ENCODE measurements at regions not wholly inside any gene's neighbourhood (a gene's known extent, or its start where the extent isn't known, plus 50 kb on each side); places are given as distances from the start of the nearest gene placed in this dataset.
"Not testable (repeated sequence)": the region's sequence is repeated elsewhere in the genome, so short reads cannot be mapped to it uniquely, and the experiment has no call there.

GRCh38 chr13:63444225-63444624, 2028.6 kb upstream of the PCDH20 start:
- H3K4me3 ChIP-seq (ENCODE audit: low read length); DNase-seq (ENCODE audit: low read depth, low spot score): not testable (repeated sequence)

GRCh38 chr13:63438951-63439350, 2023.3 kb upstream of the PCDH20 start:
- no peak overlapping the region for H3K4me3 ChIP-seq (ENCODE audit: low read length)
- DNase-seq (ENCODE audit: low read depth, low spot score): no peak

GRCh38 chr13:63436325-63436668, 2020.6 kb upstream of the PCDH20 start:
- no peak overlapping the region for H3K4me3 ChIP-seq (ENCODE audit: low read length)
- no peak for DNase-seq (ENCODE audit: low read depth, low spot score)

GRCh38 chr13:63435667-63436324, 2020.1 kb upstream of the PCDH20 start:
- DNase-seq (ENCODE audit: low read depth, low spot score): no peak
- no peak overlapping the region for H3K4me3 ChIP-seq (ENCODE audit: low read length)

- H3K4me3 ChIP-seq (ENCODE audit: low read length): no peak overlapping the region
- DNase-seq (ENCODE audit: low read depth, low spot score): no peak
These were observed 2018.0 kb upstream of the PCDH20 start for GRCh38 chr13:63433546-63434150.

- H3K4me3 ChIP-seq (ENCODE audit: low read length): no peak overlapping the region
- no peak for DNase-seq (ENCODE audit: low read depth, low spot score)
These were observed 2011.5 kb upstream of the PCDH20 start for GRCh38 chr13:63427170-63427569.

- DNase-seq (ENCODE audit: low read depth, low spot score): no peak
- no peak overlapping the region for H3K4me3 ChIP-seq (ENCODE audit: low read length)
These were observed 2009.5 kb upstream of the PCDH20 start for GRCh38 chr13:63425131-63425530.

GRCh38 chr13:63421123-63421522, 2005.5 kb upstream of the PCDH20 start:
- H3K4me3 ChIP-seq (ENCODE audit: low read length): no peak overlapping the region
- no peak for DNase-seq (ENCODE audit: low read depth, low spot score)

- no peak overlapping the region for H3K4me3 ChIP-seq (ENCODE audit: low read length)
- DNase-seq (ENCODE audit: low read depth, low spot score): no peak
These were observed 2005.0 kb upstream of the PCDH20 start for GRCh38 chr13:63420685-63421084.

- H3K4me3 ChIP-seq (ENCODE audit: low read length): no peak overlapping the region
- no peak for DNase-seq (ENCODE audit: low read depth, low spot score)
These were observed 1998.6 kb upstream of the PCDH20 start for GRCh38 chr13:63414247-63414646.

- DNase-seq (ENCODE audit: low read depth, low spot score): no peak
- no peak overlapping the region for H3K4me3 ChIP-seq (ENCODE audit: low read length)
These were observed 1994.2 kb upstream of the PCDH20 start for GRCh38 chr13:63409791-63410351.

- no peak for DNase-seq (ENCODE audit: low read depth, low spot score)
These were observed 1992.9 kb upstream of the PCDH20 start for GRCh38 chr13:63408331-63409189.

GRCh38 chr13:63403733-63404132, 1988.1 kb upstream of the PCDH20 start:
- no peak overlapping the region for H3K4me3 ChIP-seq (ENCODE audit: low read length)
- no peak for DNase-seq (ENCODE audit: low read depth, low spot score)

More at GRCh38 chr13:63408331-63409189, 1992.9 kb upstream of the PCDH20 start:
- no peak overlapping the region for H3K4me3 ChIP-seq (ENCODE audit: low read length)

- DNase-seq (ENCODE audit: low read depth, low spot score): no peak
- H3K4me3 ChIP-seq (ENCODE audit: low read length): no peak overlapping the region
These were observed 1981.1 kb upstream of the PCDH20 start for GRCh38 chr13:63396746-63397145.

GRCh38 chr13:63393112-63393511, 1977.5 kb upstream of the PCDH20 start:
- DNase-seq (ENCODE audit: low read depth, low spot score): no peak
- H3K4me3 ChIP-seq (ENCODE audit: low read length): no peak overlapping the region

- no peak overlapping the region for H3K4me3 ChIP-seq (ENCODE audit: low read length)
- no peak for DNase-seq (ENCODE audit: low read depth, low spot score)
These were observed 1974.1 kb upstream of the PCDH20 start for GRCh38 chr13:63389756-63390155.

- DNase-seq (ENCODE audit: low read depth, low spot score): no peak
- H3K4me3 ChIP-seq (ENCODE audit: low read length): no peak overlapping the region
These were observed 1965.6 kb upstream of the PCDH20 start for GRCh38 chr13:63381078-63381859.

GRCh38 chr13:63377986-63378385, 1962.3 kb upstream of the PCDH20 start:
- no peak for DNase-seq (ENCODE audit: low read depth, low spot score)
- H3K4me3 ChIP-seq (ENCODE audit: low read length): no peak overlapping the region

GRCh38 chr13:63370101-63370500, 1954.5 kb upstream of the PCDH20 start:
- DNase-seq (ENCODE audit: low read depth, low spot score): no peak
- no peak overlapping the region for H3K4me3 ChIP-seq (ENCODE audit: low read length)

Measured in Jurkat, Clone E6-1 (cell line).